ENCODE measurements at regions not wholly inside any gene's neighbourhood (a gene's known extent, or its start where the extent isn't known, plus 50 kb on each side); places are given as distances from the start of the nearest gene placed in this dataset.

DNA sequence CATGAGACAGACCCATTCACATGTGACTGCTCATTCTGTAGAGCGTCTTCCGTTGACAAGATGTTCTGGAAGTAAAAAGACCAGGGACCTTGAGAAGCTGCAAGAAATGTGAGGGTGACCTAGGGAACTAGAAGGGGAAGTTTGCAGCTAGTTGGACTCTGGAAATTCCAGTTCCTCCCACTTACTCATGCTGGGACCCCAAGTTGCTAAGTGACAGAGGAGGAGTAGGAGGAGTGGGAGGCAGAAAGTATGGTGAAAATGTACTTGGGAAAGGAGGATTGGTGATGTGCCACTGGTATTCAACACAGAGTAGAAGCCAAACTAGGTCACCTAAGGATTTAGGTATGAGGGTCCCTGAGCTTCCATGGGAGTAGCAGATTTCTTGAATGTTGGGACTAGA lies 132.4 kb downstream of the KCNA5 start:
- H3K4me1 ChIP-seq = no peaks in the 10 kb centered on the region
- H3K27ac ChIP-seq = no peak overlapping the region
- no peaks in the 10 kb centered on the region for H3K9me3 ChIP-seq
- TF ChIP-seq POLR2A (IDR thresholded peaks at IDR 0.05) (no peak), CTCF (IDR thresholded peaks at IDR 0.05) (no peak)
- 86% methylated on average over 2 of the region's 2 CpGs for WGBS, 2 donors
- DNase-seq = no peak
- ATAC-seq = no peak
- intact Hi-C loops (cut with DNase I) = no loop called here
- H3K36me3 ChIP-seq (replicated peaks in 1 of 2; ENCODE audit: insufficient read depth in 1 of 2, low read depth in 2 of 2) = no peaks in the 10 kb centered on the region
- H3K4me3 ChIP-seq = no peak overlapping the region
- no peaks in the 10 kb centered on the region for H3K27me3 ChIP-seq

GRCh38 chr12:5177096-5177495 lies 133.4 kb downstream of the KCNA5 start:
- no peak for TF ChIP-seq CTCF (IDR thresholded peaks at IDR 0.05)
- TF ChIP-seq POLR2A (IDR thresholded peaks at IDR 0.05) = no peak
- intact Hi-C loops (cut with DNase I) = no loop called here
- WGBS, 2 donors = 52 to 80% methylated on average over 3 of the region's 3 CpGs
- DNase-seq (no peak), ATAC-seq (no peak)
- Histone ChIP-seq H3K4me3 (no peak overlapping the region), H3K9me3 (no peaks in the 10 kb centered on the region), H3K27me3 (no peaks in the 10 kb centered on the region), H3K4me1 (no peaks in the 10 kb centered on the region), H3K27ac (no peak overlapping the region), H3K36me3 (replicated peaks in 1 of 2; ENCODE audit: insufficient read depth in 1 of 2, low read depth in 2 of 2) (no peaks in the 10 kb centered on the region)

DNA sequence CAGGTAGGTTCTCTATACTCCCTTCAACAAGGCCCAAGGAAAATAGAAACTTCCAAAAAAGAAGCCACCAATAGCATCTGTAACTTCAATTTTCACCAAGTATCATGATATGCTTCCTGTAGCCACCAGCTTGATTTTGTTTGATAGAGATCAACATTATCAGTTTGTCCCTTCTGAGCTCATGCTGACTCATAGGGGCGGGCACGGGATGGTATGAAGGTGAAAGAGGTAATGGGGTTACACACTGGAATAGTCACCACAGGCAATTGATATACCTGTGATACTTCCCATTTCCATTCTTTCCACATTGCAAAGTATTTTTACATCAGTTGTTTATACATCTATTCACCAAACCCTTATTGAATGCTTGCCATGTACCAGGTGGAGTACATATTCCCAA lies 134.1 kb downstream of the KCNA5 start:
- H3K36me3 ChIP-seq (replicated peaks in 1 of 2; ENCODE audit: insufficient read depth in 1 of 2, low read depth in 2 of 2) = no peaks in the 10 kb centered on the region
- no peaks in the 10 kb centered on the region for H3K9me3 ChIP-seq
- intact Hi-C loops (cut with DNase I) = no loop called here
- no peaks in the 10 kb centered on the region for H3K27me3 ChIP-seq
- no peak overlapping the region for H3K4me3 ChIP-seq
- ATAC-seq = no peak
- no peak for DNase-seq
- TF ChIP-seq POLR2A (IDR thresholded peaks at IDR 0.05) = no peak
- no peak for TF ChIP-seq CTCF (IDR thresholded peaks at IDR 0.05)
- no peak overlapping the region for H3K27ac ChIP-seq
- 70 to 76% methylated on average over 2 of the region's 2 CpGs for whole genome bisulfite sequencing, 2 donors
- H3K4me1 ChIP-seq = no peaks in the 10 kb centered on the region

GRCh38 chr12:5178571-5178970 lies 134.9 kb downstream of the KCNA5 start:
- Histone ChIP-seq H3K27me3 (no peaks in the 10 kb centered on the region), H3K36me3 (replicated peaks in 1 of 2; ENCODE audit: insufficient read depth in 1 of 2, low read depth in 2 of 2) (no peaks in the 10 kb centered on the region), H3K4me1 (no peaks in the 10 kb centered on the region), H3K27ac (no peak overlapping the region), H3K4me3 (no peak overlapping the region), H3K9me3 (no peaks in the 10 kb centered on the region)
- DNase-seq = no peak
- 61 to 67% methylated on average over 4 of the region's 4 CpGs for WGBS, 2 donors
- intact Hi-C loops (cut with DNase I) = no loop called here
- no peak for ATAC-seq
- TF ChIP-seq CTCF (IDR thresholded peaks at IDR 0.05) (no peak), POLR2A (IDR thresholded peaks at IDR 0.05) (no peak)

GRCh38 chr12:5180496-5180895 lies 136.8 kb downstream of the KCNA5 start:
- no peak for DNase-seq
- Histone ChIP-seq H3K4me3 (no peak overlapping the region), H3K9me3 (no peaks in the 10 kb centered on the region), H3K4me1 (peaks cover 7% of the 10 kb centered on the region), H3K36me3 (replicated peaks in 1 of 2; ENCODE audit: insufficient read depth in 1 of 2, low read depth in 2 of 2) (no peaks in the 10 kb centered on the region), H3K27ac (no peak overlapping the region), H3K27me3 (no peaks in the 10 kb centered on the region)
- no peak for TF ChIP-seq CTCF (IDR thresholded peaks at IDR 0.05)
- no peak for TF ChIP-seq POLR2A (IDR thresholded peaks at IDR 0.05)
- ATAC-seq = no peak
- 78 to 80% methylated on average over 5 of the region's 5 CpGs for WGBS, 2 donors
- intact Hi-C loops (cut with DNase I) = no loop called here
